GM20431 (cell line): ENCODE measurements at regions not wholly inside any gene's neighbourhood (a gene's known extent, or its start where the extent isn't known, plus 50 kb on each side); places are given as distances from the start of the nearest gene placed in this dataset.

Source experiments
- in situ Hi-C: fragments of 300-500 bp; cut with MseI, MboI; formaldehyde crosslinking; loops from one replicate; pipeline ENCODE4 v1.15.0; 2020; ENCODE audit warnings: low sequenced_read_pairs; ENCODE audit not compliant: unreplicated experiment

DNA sequence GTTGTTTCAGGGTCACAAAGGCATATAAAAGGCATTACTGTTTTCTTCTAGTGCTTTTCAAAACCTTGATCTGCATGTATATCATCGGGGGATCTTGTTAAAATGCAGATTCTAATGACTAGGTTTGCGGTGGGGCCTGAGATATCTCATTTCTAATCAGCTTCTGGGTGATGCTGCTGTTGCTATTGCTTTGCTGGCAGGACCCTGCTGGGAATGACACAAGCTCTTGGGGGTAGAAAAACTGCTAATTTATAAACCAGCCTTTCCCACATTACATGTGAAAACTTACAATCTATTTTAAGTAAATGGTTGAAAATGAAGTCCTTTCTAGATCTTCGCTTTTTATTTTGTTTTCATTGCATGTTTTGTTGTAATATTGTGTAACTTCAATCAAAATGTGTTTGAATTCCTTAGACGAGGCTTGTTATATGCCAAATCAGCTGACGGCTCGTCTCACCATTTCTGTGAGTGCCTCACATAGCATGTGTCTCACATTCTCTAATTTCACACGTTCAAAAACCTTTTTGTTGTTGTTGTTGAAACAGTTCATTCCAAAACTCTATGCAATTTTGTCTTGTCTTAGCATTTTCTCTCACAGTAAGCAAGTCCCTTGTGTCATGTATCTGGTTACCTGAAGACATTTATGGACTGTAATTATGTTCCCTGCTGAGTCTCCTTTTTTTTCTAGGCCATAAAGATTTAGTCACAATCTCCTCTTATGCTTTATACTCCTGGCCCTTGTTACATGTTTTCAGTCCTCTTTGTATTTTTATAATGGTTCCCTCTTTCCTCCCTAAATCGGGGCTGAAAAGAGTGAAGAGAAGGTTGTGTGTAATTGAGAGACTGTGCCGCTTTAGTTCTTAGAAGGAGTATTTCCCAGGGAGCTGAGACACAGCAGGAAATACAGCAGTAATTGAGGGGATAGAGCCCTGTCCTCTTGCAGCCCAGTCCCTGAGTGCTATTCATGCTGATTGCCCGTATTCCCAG lies 521.0 kb upstream of the SEMA6A start:
- in situ Hi-C loops: no loop called here

DNA sequence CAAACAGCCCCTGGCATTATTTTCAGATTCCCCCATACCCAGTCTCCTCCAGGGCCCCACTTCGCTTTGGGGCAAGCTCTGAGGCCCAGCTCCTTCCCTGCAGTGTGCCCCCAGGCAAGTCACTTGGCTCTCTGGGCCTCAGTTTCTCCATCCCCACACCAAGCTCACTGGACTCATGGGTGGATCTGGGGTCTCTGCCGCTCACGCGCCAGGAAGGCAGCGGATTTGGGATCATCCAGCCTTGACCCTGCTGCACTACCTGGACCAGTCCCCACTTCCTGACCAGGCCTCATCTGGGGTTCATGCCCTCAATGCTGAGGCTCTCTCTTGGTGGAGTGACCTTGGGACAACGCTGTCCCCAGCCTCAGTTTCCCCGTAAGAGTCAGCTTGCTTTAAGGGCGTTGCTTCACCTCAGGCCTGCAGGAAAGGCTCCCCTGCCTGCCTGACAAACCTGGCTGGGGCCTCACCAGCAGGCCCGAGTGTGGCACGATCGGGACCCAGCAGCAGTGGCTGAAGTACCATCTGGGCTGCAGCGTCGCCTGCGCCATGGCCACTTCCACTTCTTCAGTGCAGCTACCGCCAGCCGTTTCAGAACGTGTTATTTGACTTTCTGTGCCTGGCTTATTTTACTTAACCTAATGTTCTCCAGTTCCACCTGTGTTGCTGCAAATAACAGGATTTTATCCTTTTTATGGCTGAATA lies 519.6 kb upstream of the SEMA6A start:
- in situ Hi-C loops: no loop called here

DNA sequence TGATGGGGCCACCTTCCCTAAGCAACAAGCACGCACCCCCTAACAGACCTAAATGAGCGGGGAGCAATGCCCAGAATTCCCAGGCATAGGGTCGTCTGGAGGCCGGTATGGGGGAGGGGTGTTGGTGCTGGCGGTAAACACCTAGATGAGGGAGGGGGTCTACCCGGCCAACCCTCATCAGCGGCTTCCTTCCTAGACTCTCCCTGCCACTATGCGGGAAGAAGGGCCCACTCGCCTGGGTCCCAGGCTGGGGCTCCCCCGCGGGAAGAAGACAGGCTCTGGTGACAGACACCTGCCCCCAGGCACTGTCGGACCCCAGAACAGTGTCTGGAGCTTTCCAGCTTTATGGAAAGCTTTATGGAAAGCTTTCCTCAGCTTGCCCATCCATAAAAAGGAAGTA lies 519.0 kb upstream of the SEMA6A start:
- in situ Hi-C loops: no loop called here

DNA sequence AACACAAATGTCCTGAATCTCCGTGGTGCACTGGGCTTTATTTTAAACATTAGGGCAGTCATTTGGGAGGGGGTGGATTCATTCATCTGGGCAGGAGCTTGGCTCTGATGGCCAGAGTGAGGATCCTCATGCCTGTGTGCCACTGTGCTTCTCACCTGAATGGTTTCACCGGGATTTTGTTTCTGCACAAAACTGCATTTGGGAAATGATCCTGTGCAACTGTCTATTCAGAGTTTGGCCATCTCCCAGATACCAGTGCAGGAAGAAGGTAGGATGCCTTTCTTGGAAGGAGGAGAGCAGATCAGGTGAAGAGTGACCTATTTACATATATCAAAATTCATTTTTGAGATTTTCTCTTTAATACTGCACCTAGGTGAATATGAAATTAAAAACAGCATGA lies 514.4 kb upstream of the SEMA6A start:
- in situ Hi-C loops: no loop called here

DNA sequence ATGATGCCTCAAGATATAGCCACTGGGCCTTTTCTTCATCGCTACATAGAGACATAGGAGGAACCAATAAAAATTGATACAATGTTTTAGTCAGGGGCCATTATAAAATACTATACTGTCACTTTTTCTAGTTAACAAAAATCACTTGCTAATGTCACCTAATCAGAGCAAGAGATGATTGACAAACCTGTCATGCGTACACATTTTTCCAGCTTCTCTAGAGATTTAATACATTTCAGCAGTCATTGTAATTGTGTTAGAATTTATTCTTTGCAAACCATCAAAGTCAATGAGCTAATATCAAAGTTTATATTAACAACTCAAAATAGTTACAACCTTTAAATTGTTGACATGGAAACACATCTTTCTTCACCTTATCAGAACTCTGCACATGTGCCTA lies 513.6 kb upstream of the SEMA6A start:
- in situ Hi-C loops: no loop called here

DNA sequence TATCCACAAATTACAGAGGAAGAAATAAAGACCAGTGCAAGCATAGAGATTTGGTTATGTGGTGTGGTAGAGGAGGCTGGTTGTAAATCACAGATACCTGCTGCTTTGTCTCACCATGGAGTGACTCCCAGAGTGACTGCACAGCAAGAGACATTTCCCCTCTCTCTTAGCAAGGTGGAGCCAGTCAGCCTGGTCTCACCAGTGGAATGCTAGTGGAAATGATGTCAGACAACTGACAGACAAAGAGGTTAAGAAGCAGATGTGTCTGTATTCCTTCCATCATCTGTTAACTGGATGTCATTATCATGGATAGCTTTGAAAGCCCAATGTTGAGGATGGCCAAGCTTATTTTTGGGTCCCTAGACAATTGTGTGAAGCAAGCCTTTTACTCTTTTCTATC lies 509.4 kb upstream of the SEMA6A start:
- in situ Hi-C loops: no loop called here

DNA sequence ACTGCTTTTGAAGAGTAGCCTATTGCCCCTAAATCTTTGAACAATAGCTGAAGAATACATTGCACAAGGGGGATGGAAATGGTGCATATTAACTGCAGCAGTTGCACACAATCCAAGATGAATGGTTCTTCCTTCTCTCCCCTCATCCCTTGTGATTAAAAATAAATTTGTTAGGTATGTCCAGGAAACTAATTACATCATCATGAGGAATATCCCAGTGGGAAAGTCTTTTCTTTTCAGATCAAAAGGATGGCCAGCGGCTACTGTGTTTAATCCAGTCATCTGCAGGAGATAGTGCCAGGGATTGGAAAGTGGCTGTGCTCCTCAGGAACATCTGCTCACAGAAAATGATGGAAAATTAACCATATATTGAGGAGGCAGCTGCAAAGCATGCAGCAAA lies 508.4 kb upstream of the SEMA6A start:
- in situ Hi-C loops: no loop called here

DNA sequence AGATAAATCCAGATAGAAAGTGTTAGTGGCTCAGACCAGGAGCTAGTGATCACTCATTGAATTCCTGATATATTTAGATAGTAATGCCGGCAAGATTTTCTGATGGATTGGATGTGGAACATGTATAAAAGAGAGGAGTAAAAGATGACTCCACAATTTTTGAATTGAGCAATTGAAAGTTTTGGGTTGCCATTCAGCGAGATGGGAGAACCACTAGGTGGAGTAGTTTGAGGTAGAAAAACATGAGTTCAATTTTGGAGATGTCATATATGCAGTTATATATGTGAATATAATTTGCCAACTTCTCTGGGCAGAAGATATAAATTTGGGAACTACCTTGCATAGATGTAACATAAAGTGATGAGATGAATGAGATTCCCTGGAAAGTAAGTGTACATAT lies 502.5 kb upstream of the SEMA6A start:
- in situ Hi-C loops: no loop called here

DNA sequence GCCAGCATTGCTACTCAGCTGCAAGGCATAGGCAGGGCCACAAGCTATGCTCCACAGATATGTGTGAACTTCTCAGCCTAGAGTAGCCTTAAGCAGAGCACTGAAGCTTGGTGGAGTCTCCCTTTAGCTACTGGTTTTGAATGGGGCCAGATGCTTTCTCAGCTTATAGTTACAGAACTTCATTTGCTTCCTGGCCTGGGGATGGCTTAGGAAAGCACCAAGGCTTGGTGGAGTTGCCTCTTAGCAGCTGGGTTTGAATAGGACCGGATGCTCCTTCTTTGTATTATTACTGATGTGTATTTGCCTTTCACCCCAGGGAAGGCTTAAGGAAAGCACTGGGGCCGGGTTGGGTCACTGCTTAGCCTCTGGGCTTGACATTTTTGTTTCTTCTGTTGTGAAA lies 497.8 kb upstream of the SEMA6A start:
- in situ Hi-C loops: no loop called here

DNA sequence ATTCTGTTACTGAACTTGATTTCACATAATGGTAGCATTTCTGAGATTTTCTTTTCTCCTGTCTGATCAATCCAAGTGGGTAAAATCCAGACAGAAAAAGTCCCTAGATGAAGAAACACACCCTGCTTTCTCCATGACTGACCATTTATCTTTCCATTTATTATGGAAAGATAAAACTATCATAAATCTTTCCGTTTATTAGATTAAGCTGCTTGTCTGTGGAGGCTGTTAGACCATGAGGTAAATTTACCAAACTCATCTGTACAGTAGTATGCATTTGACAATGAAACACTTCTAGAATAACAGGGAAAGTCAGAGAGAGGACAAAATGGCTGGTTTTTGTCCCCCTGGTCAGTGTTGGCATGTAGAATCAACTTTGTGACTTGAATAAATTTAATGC lies 491.2 kb upstream of the SEMA6A start:
- in situ Hi-C loops: no loop called here

DNA sequence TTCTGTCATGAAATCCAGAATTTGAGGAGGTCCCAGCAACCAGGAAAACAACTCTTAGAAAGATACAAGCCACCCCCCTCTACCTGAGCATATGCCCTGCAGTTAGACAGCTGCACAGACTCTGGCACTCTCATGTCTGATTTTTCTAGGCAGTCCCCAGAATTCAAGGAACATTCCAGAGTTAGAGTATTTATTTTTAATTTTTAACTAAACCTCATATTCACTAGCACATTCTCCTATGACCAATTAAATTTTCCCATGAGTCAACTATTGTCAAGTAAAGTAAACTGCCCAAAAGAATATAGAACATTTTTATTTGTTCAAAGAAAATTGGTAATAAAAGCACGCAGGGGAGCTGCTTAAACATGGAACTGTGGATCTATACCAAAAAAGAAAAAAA lies 490.5 kb upstream of the SEMA6A start:
- in situ Hi-C loops: no loop called here

DNA sequence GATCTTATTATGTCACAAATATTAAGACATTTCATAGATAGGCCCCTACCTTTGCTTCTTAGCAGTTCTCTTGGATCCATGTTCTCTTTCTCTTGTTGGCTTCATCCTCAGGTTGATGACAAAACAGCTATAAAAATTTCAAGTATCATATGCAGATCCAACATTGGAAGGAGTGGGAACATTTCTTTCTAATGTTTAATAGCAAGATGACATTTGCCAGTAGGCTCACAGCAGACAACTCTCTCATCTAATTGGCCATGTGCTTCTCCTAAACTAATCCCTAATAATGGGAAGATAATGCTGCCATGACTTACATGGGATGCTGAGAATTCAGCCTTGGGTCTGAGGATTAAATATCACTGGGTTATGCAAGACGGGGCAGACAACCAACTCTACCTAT lies 485.5 kb upstream of the SEMA6A start:
- in situ Hi-C loops: no loop called here

DNA sequence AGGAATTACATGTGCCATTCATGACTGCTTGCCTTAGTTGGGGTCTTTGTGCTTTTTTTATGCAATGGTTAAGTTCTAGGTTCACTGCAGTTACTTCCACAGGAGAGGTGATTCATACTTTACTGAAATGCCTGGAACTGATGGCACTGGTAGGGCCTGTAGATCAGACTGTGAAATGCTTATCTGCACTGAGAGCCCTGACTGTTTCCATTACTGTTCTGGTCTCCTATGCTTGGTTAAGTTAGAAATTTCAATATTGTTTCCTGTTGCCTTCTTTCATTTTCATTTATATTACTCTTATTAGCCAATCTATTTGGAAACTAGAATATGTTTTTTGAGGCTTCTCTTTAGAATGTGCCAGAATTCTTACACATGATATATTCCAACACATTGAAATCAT lies 484.1 kb upstream of the SEMA6A start:
- in situ Hi-C loops: no loop called here

DNA sequence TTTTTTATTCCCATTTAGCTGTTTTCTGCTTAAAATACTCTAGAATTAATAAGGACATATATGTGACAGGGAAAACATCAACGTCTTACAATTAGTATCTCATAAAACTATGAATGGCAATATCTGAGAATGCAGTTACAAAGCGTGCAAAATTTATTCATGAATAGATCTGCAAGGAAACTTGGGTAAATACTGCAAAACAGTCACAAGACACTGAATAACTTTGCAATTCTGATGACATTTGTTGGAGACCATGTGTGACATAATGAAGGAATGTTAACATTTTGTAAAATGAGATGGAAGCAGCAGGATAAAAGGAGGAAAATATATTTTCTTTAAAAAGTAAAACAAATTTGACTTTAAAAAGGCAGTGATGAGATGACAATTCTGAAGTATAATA lies 480.9 kb upstream of the SEMA6A start:
- in situ Hi-C loops: no loop called here

DNA sequence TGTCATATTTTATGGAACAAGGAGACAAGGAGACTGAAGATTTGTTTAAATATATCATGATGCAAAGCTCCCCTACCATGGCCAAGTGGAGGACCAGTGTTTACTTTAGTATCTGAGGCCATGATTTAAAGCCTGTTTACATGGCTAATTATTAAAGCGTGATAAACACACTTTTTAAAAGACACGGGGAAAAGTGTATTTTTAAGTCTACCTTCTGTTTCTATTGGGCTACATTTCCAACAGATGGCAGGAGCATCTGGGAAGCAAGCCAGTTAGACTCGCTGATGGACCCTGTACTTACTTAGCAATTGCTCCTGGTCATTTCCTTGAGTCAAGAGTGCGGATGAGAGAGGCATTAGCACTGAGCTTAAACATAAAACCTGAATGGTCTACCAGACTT lies 480.3 kb upstream of the SEMA6A start:
- in situ Hi-C loops: no loop called here

DNA sequence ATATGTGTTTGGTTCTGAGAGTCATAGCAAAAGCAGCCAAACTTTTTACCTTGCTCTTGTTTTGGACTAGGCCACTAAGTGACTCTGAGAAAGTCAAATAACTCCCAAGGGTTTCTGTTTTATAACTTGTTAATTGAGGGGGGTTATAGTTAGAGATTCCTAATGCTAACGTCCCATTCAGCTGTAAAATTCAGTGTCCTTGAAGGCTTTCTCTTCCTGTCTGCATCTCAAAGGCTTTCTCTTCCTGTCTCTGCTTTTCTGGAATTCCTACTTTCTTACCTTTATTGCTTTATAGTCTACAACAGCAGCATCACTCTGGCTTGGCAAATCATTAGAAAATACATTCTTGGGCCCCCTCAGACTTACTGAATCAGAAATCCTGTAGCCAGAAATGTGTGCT lies 479.5 kb upstream of the SEMA6A start:
- in situ Hi-C loops: no loop called here

DNA sequence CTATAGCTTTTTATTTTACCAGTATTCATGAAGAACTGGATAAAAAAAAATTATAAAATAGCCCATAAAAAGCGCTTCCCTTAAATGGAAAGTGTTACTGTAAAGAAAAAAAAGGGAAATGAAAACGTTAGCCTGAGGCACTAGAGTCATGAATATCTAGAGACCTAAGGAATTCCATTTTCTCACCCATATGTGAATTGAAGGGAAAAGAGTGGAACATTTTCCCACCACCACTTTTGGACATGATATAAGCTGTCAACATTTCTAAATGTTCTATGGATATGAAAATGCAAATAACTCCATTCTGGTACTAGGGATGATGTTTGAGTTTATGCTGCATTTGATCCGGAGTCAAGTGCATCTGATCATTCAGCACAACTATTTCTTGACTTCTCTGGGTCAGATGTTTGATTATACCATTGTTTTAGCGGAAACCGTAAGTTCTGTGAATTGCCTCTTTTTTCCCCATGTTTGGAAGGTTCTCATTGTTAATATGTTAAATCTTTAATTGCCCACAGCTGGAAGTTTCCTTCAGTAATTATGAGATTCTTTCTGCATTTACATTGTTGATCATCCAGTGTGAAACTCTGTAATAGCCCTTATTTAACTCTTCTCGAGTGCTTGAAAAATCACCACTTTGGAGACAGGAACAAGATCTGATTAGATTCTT lies 467.4 kb upstream of the SEMA6A start:
- in situ Hi-C loops: no loop called here

DNA sequence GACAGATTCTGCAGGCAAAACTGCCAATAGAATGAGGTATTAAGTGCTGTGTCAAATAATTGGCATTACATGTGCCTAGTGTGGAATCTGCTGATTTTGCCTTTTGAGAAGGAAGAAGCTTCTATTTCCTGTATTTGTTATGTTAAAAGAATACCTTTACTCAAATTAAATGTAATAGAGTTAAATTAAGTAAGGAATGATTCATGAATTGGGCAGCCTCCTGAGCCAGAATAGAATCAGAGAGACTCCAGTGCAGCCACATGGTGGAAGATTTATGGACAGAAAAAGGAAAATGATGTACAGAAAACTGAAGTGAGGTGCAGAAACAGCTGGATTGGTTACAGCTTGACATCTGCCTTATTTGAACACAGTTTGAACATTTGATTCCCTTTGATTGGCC lies 464.4 kb upstream of the SEMA6A start:
- in situ Hi-C loops: no loop called here

DNA sequence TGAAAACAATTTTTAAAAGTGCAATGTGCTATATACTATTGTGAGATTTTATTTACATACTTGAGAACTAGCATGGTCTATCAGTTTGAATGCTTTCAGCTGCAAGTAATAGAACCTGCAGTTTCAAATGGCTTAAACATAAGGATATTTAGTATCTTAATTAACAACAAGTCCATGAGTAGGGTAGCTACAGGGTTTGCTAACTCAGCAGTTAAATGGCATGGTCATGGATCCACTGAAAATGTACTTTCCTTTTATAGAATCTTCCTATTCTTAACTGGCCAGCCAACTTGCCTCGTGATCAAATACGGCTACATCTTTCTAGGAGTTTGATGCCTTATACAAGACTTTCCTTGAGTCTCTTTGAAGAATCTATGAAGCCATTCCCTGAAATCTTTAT lies 452.8 kb upstream of the SEMA6A start:
- in situ Hi-C loops: no loop called here

DNA sequence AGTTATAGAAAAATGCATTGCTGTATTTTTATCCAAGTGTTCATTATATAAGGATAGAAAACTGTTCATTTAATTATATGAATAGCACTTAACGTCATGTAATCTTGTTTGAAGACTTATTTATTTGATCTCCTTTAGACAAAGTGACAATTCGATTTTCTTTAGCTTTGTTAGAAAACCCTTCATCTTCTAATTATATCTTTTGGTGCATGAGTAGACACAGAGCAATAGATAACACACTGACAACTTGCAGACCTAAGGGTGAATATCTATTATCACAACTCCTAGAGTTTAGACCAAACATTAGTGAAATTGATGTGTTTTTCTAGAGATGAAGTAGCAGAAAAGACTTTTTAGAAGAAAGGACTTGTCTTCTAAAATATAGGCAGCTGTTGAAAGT lies 446.4 kb upstream of the SEMA6A start:
- in situ Hi-C loops: no loop called here

DNA sequence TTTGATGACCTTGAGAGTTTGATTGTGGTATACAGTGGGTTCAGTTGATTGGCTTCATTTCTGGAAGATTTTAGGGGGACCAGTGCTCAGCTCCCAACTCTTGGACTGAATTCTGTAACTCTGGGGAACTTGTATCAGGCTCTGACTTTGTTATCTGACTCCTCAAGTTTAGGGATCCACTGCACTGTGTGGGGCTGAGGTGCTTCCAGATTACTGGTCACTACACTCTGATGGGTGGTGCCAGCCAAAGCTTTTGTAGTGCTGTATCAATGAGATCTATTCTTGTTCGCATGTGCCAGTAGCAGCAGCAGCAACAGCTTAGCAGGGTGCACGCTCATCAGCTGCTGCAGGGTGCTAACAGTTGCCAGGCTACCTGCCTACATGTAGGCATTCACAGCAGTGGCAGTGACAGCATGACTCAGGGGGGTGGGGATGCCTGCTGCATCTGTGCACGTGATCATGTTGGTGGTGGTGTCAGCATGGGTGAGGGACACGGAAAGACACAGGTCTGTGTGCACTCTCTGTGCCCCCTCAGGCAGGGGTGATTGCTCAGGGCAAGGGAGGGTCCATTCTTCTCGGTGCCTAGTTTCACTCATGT lies 438.8 kb upstream of the SEMA6A start:
- in situ Hi-C loops: no loop called here
